Activated CD8-positive, alpha-beta memory T cell treated with anti-CD3 and anti-CD28 coated beads, Interleukin-2, amount 10 ng/mL, durations not matched to agents 7 days and 5 days (primary cell): ENCODE measurements at regions not wholly inside any gene's neighbourhood (a gene's known extent, or its start where the extent isn't known, plus 50 kb on each side); places are given as distances from the start of the nearest gene placed in this dataset.

Experiments used
- ATAC-seq: fragments of 150-1000 bp; cut with Tn5 transposase; one replicate; pipeline ENCODE4 v1.10.0; 2021; ENCODE audit warnings: moderate library complexity
- CTCF ChIA-PET: fragments of 350-600 bp; sonication (Branson Sonifier 250); formaldehyde crosslinking; loops from one replicate; lab custom pipeline; 2021; ENCODE audit warnings: antibody characterized with exemption; lab: Charles Lee
- DNase-seq: peaks from one replicate; pipeline ENCODE4 v3.0.0-alpha.2; 2020
- H3K27ac Mint-ChIP-seq: one replicate; pipeline ENCODE4 v1.8.0; 2021; ENCODE audit warnings: mild to moderate bottlenecking, mixed read lengths
- H3K27me3 Mint-ChIP-seq: one replicate; pipeline ENCODE4 v1.8.0; 2021; ENCODE audit warnings: mixed read lengths
- H3K36me3 Mint-ChIP-seq: one replicate; pipeline ENCODE4 v1.8.0; 2021; ENCODE audit warnings: mild to moderate bottlenecking, mixed read lengths
- H3K4me1 Mint-ChIP-seq: one replicate; pipeline ENCODE4 v1.8.0; 2021; ENCODE audit warnings: mixed read lengths
- H3K4me3 Mint-ChIP-seq: one replicate; pipeline ENCODE4 v1.8.0; 2021; ENCODE audit warnings: mild to moderate bottlenecking, moderate library complexity, mixed read lengths
- H3K9me3 Mint-ChIP-seq: one replicate; pipeline ENCODE4 v1.8.0; 2022; ENCODE audit warnings: low read depth, mixed read lengths

DNA sequence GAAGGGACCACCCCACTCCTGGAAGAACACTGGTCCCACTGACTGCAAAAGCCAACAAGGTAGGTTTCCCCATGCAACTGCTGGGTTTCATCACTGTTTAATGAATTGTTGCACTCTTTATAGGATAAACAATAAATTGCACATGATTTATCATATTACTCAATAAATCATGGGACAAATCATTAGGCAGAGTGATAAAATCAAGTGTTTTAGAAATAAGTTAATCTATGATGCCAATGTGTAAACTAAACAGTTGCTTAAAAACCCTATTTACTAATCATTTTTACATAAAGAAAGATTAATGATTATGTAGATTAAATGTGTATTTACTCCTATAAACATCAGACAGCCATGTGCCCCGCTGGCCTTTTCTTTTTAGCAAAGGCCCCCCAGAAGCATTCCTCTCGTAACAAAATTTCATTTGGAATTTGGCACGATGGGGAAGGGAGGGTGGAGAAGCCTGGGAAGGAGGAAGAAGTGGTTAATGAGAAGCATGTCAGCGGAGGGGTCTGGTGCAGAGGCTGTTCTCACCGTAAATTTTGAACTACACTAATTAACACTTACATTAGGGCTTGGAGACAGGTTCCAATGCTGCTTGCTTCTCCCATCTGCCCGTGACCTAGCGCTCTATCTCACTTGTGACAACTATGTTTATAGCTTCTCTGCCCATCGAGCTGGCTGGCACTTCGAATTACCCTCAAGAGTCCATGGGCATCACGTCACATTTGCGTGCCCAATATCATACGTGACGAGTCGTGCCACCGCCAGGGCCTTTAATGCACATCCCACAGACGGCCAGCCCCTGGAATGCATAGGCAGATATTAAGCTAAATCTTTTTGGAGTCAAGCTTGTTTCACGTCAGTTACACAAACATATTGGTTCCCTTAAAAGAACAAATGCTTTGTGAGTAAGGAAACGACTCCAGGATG, 357.7 kb upstream of the TSHZ3 start:
- ATAC-seq (no peak), DNase-seq (no peak)
- CTCF ChIA-PET, result no interaction called here
- no peaks in the 10 kb centered on the region for H3K36me3 Mint-ChIP-seq
- peaks cover 5% of the 10 kb centered on the region for H3K9me3 Mint-ChIP-seq
- no peaks in the 10 kb centered on the region for H3K4me1 Mint-ChIP-seq
- H3K27ac Mint-ChIP-seq, result no peak overlapping the region
- H3K4me3 Mint-ChIP-seq, result no peak overlapping the region
- no peaks in the 10 kb centered on the region for H3K27me3 Mint-ChIP-seq

DNA sequence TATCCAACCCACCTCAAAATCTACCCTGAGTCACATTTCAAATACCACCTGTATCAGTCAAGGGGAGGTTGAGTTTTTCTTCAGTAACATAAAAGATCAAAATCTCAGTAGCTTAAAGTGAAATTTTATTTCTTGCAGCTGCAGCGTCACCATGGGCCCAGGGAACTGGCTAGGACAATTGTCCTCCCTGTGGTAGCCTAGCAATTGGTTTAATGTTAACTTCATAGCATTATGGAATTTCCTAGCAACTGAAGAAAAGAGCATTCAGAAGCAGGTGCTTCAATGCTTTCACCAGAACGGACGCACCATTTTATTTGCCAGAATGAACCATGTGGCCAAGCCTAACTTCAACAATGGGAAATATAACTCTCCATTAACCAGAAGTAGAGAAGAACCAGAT, 359.3 kb upstream of the TSHZ3 start:
- Mint-ChIP-seq H3K27ac (no peak overlapping the region), H3K4me3 (no peak overlapping the region), H3K9me3 (peaks cover 5% of the 10 kb centered on the region), H3K4me1 (no peaks in the 10 kb centered on the region), H3K27me3 (no peaks in the 10 kb centered on the region), H3K36me3 (no peaks in the 10 kb centered on the region)
- CTCF ChIA-PET, result no interaction called here
- DNase-seq, result no peak
- no peak for ATAC-seq

DNA sequence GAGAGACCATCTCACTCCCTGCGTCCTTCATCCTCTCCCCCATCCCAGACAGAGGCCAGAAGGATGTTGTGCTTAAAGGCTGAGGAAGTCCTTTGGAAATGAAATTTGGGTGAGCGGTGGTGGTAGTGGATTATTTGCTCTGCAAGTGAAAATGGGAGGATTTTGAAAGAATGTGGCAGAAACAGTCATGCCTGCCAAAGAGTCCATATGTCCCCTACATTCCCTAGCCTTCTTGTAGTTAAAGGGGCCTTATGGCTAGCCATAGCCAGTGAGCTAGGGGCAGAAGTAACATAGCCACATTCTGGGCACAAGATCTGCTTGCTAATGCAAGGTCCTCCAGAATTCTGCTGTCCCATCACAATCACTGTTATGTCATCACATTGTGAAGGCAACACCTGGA, 360.2 kb upstream of the TSHZ3 start:
- DNase-seq (no peak), ATAC-seq (no peak)
- Mint-ChIP-seq H3K4me1 (no peaks in the 10 kb centered on the region), H3K36me3 (no peaks in the 10 kb centered on the region), H3K4me3 (no peak overlapping the region), H3K9me3 (peaks cover 4% of the 10 kb centered on the region), H3K27me3 (no peaks in the 10 kb centered on the region), H3K27ac (no peak overlapping the region)
- CTCF ChIA-PET, result no interaction called here

DNA sequence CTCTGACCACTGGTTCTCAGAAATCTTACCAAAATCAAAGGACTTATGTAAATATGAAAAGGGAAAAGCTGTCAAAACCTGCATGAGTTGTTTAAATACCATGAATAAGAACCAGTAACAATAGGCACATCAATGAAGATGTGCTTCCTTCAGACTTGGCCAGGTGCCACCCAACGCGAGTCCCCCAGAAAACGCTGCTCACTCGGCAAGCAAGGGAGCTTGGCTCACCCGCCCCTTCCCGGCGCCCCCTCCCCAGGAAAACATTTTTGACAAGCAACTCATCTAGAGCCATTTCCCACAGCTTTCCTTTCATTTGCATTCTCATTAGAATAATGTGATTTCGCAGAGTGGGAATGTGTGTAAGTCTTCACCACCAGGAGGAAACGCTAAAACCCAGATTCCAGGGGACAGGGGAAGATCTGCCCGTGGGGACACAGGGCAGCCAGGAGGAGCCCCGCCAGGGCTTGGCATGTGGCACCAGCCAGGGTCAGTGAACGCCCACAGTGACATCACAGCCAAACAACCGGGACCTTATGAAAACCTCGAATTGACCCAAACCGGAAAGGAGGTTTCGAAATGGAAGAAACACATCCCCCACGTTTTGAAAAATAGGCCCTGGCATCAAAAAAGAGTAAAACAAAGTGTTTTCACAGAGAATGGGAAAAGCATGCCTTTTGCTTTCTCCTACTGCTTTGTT, 366.2 kb upstream of the TSHZ3 start:
- DNase-seq, result no peak
- no peaks in the 10 kb centered on the region for H3K36me3 Mint-ChIP-seq
- CTCF ChIA-PET, result no interaction called here
- no peaks in the 10 kb centered on the region for H3K27me3 Mint-ChIP-seq
- H3K4me3 Mint-ChIP-seq, result no peak overlapping the region
- peaks cover 2% of the 10 kb centered on the region for H3K9me3 Mint-ChIP-seq
- no peaks in the 10 kb centered on the region for H3K4me1 Mint-ChIP-seq
- no peak overlapping the region for H3K27ac Mint-ChIP-seq
- ATAC-seq, result no peak

DNA sequence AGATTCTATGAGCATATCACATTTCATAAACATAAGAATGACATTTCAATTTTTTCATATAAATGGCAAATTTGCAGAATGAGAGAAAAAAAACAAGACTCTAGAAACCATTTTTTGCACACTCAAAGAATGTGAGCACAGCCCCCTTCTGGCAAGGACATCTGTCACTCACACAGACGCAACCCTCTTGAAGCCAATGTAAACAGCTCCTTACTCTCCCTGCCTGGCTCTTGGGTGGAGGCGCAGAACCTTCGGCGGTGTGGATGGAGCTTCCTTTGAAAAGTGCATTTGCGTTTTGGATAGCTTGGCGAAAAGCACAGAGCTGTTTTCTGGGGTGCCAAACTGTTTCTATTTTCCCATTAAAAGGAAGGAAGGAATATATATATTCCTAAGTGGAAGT, 367.6 kb upstream of the TSHZ3 start:
- no peaks in the 10 kb centered on the region for H3K27me3 Mint-ChIP-seq
- no peaks in the 10 kb centered on the region for H3K36me3 Mint-ChIP-seq
- H3K4me1 Mint-ChIP-seq, result no peaks in the 10 kb centered on the region
- CTCF ChIA-PET, result no interaction called here
- DNase-seq (no peak), ATAC-seq (no peak)
- no peaks in the 10 kb centered on the region for H3K9me3 Mint-ChIP-seq
- H3K27ac Mint-ChIP-seq, result no peak overlapping the region
- H3K4me3 Mint-ChIP-seq, result no peak overlapping the region

DNA sequence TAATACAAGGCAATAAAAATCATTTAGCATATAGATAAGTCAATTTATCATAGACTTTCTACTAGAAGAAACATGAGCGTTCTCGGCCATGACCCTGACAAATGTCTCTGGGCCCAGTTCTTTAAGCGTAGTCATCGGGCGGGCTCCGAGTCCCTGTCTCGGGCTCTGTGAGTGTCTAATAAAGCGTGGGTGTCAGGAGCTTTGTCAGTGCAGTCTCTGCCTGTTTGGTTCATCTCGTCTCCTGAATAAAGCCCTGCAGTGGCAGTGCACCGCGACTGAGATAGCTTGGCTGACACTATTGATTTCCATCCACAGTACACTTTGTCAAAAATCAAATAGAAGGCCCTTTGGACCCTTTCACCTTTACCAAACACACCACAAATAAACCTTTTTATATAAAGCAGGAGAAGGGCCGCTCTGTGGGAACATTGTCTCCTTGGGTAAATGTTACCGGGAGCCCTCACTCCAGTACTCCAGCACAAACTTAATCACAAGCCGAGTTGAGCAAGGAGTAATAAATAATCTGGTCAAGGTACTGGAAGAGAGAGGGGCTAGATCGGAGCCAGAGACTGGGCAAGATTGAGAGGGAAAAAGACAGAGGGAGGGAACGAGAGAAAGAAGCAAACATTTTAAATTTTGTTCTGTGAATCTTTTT, 368.2 kb upstream of the TSHZ3 start:
- Mint-ChIP-seq H3K9me3 (no peaks in the 10 kb centered on the region), H3K36me3 (no peaks in the 10 kb centered on the region), H3K27ac (no peak overlapping the region), H3K4me3 (no peak overlapping the region), H3K4me1 (no peaks in the 10 kb centered on the region), H3K27me3 (no peaks in the 10 kb centered on the region)
- DNase-seq, result no peak
- ATAC-seq, result no peak
- CTCF ChIA-PET, result no interaction called here

DNA sequence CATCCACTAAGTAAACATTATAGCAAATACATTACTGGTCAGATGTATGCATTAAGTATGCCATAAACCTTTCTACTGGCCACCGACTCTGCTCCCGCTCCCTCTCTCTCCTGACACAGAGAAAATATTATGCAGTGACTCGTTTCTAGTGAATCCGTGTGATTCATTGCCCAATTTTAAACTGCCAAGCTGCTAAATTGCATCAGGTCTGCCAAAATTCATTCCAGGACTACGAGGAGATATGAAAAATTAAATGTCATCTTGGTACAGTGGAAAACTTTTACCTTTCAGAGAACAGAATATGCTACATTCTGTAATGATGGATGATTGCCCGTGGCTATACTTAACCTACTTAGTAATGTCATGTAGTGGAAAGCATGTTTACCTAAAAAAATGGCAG, 368.8 kb upstream of the TSHZ3 start:
- Mint-ChIP-seq H3K4me3 (no peak overlapping the region), H3K4me1 (no peaks in the 10 kb centered on the region), H3K27ac (no peak overlapping the region), H3K27me3 (no peaks in the 10 kb centered on the region), H3K9me3 (no peaks in the 10 kb centered on the region), H3K36me3 (no peaks in the 10 kb centered on the region)
- no peak for DNase-seq
- CTCF ChIA-PET, result no interaction called here
- ATAC-seq, result no peak

DNA sequence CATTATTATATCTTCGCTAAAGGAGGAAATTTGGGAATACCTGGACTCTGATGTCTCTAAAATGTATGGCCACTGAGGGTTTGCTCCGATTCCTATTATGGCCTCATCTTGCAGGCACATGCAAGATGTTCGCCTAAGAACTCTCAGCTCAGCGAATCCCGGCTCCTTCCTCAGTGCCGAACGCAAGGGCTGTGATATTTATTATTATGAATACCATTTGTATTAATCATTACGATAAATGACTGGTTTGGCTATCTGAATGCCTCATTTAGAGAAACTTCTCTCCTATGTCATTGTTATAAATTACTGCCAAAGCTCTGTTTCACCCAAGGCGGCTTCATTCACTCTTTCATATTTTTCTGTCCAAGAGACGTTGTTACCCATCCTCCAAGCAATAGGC, 369.7 kb upstream of the TSHZ3 start:
- Mint-ChIP-seq H3K4me3 (no peak overlapping the region), H3K9me3 (no peaks in the 10 kb centered on the region), H3K27me3 (no peaks in the 10 kb centered on the region), H3K27ac (no peak overlapping the region), H3K4me1 (no peaks in the 10 kb centered on the region), H3K36me3 (no peaks in the 10 kb centered on the region)
- peak; percentile 21 for DNase-seq
- CTCF ChIA-PET, result no interaction called here
- no peak for ATAC-seq

DNA sequence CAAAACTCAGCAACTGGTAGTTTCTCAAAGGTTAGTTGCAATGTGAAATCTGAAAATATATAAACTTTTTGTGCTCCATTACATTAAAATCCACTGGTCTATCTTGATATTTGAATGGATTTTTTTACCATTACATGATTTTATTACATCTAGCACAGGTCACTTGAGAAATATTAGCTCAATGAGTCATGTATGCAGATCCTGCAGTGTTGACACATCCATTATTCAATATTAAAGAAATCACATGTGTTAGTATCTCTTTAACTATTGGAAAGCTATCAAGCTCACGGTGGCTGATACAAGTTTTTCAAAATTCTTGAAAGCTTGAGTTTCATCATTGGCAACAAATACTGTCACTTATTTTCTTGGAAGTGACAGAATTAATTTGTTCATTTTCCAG, 373.9 kb upstream of the TSHZ3 start:
- Mint-ChIP-seq H3K9me3 (no peaks in the 10 kb centered on the region), H3K27me3 (no peaks in the 10 kb centered on the region), H3K27ac (no peak overlapping the region), H3K4me3 (no peak overlapping the region), H3K4me1 (no peaks in the 10 kb centered on the region), H3K36me3 (no peaks in the 10 kb centered on the region)
- no peak for DNase-seq
- CTCF ChIA-PET, result no interaction called here
- ATAC-seq, result no peak

DNA sequence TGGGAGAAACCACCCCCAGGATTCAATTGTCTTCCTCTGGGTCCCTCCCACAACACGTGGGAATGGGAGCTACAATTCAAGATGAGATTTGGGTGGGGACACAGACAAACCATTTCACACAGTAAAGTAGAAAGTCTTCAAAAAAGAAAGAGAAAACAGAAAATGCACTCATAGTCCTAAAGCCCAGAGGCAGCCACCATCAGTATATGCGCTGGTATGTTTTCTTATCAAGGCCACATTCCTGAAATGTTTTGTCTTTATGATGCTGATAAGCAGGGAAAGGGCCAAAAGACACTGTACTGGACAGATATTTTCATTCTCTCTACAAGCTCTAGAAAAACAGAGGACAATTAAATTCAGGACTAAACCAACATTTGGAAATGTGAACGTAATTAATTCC, 375.8 kb upstream of the TSHZ3 start:
- DNase-seq, result no peak
- CTCF ChIA-PET, result no interaction called here
- H3K36me3 Mint-ChIP-seq, result no peaks in the 10 kb centered on the region
- H3K27me3 Mint-ChIP-seq, result no peaks in the 10 kb centered on the region
- no peak overlapping the region for H3K27ac Mint-ChIP-seq
- ATAC-seq, result no peak
- H3K4me1 Mint-ChIP-seq, result no peaks in the 10 kb centered on the region
- no peaks in the 10 kb centered on the region for H3K9me3 Mint-ChIP-seq
- no peak overlapping the region for H3K4me3 Mint-ChIP-seq

DNA sequence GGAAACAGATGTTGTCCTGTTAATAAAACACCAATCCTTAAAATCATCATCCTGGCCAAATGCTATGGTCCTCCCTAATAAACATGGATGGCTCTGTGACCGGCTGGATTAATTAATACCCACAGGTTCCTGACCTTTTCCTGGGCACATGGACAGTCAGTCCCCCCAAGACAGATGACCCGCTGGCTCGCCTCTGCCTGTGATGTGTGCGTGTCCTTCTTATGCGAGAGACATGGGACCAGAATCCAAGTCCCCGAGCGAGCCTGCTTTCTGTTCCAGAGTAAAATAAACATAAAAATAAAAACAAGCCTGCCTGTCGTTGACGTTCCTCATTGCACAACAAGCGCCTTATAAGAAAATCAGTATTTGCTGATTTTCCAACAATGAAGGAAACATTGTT, 378.3 kb upstream of the TSHZ3 start:
- ATAC-seq (no peak), DNase-seq (no peak)
- no peak overlapping the region for H3K27ac Mint-ChIP-seq
- no peaks in the 10 kb centered on the region for H3K9me3 Mint-ChIP-seq
- CTCF ChIA-PET, result no interaction called here
- no peaks in the 10 kb centered on the region for H3K36me3 Mint-ChIP-seq
- H3K27me3 Mint-ChIP-seq, result no peaks in the 10 kb centered on the region
- H3K4me3 Mint-ChIP-seq, result no peak overlapping the region
- no peaks in the 10 kb centered on the region for H3K4me1 Mint-ChIP-seq

DNA sequence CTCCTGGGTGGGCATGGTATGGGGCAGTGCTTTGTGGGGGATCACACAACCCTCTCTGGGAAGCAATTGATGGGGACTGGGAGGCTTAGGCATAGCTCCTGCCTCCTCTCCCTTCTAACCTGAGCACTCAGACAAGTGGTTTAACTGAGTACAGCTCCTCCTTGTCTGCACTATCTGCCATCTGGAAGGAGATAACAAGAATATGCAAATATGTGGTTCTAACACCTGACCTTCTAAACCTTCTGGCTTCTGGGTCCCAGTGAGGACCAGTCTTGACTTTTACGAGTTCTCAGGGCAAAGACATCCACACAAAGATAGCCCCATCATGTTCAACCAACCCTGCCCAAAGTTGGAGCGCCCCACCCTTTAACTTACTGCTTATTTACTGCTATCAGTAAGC, 381.0 kb upstream of the TSHZ3 start:
- Mint-ChIP-seq H3K4me1 (no peaks in the 10 kb centered on the region), H3K27ac (no peak overlapping the region), H3K27me3 (no peaks in the 10 kb centered on the region), H3K9me3 (no peaks in the 10 kb centered on the region), H3K36me3 (no peaks in the 10 kb centered on the region), H3K4me3 (no peak overlapping the region)
- no peak for ATAC-seq
- DNase-seq, result no peak
- CTCF ChIA-PET, result no interaction called here

DNA sequence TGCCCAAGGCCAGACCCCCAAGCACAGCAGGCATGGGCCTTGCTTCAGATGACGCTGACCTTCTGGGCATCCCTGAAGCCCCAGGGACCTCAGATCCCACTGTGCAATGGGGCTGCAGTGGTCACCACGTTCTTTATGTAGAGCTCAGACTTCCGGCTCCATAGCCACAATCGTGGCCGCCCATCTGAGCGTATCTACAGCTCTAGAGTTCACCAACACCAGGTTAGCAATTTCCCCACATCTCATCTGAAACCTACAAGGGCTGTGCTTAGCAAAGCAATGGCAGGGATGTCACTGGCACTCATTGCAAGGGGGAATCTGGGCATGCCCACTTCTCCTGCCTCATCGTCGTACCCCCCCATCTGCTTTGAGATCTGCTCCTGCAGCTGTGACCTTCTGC, 384.4 kb upstream of the TSHZ3 start:
- CTCF ChIA-PET, result no interaction called here
- no peak for DNase-seq

DNA sequence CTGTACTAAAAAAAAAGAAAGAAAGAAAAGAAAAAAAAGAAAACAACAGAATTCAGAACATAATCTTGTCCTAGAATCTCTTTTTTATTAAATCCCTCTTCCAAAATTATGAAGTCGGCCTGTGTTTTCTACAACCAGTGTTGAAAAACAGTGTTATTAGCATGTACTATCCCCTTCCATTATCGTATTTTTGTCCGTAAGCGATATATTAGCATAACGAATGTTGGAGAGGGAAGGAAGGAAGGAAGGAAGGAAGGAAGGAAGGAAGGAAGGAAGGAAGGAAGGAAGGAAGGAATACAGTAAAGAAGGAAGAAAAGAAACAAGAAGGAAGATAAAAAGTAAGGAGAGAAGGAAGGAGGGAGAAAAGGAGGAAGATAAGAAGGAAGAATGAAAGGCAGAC, 393.0 kb upstream of the TSHZ3 start:
- ATAC-seq, result no peak
- Mint-ChIP-seq H3K27me3 (no peaks in the 10 kb centered on the region), H3K4me3 (no peak overlapping the region), H3K27ac (no peak overlapping the region), H3K36me3 (no peaks in the 10 kb centered on the region), H3K4me1 (no peaks in the 10 kb centered on the region), H3K9me3 (peaks cover 3% of the 10 kb centered on the region)
- CTCF ChIA-PET, result no interaction called here
- no peak for DNase-seq

More for the DNA sequence above, 384.4 kb upstream of the TSHZ3 start:
- Mint-ChIP-seq H3K9me3 (no peaks in the 10 kb centered on the region), H3K4me3 (no peak overlapping the region), H3K36me3 (no peaks in the 10 kb centered on the region), H3K4me1 (no peaks in the 10 kb centered on the region), H3K27me3 (no peaks in the 10 kb centered on the region), H3K27ac (no peak overlapping the region)
- ATAC-seq, result no peak
